ENCODE measurements at regions not wholly inside any gene's neighbourhood (a gene's known extent, or its start where the extent isn't known, plus 50 kb on each side); places are given as distances from the start of the nearest gene placed in this dataset.

GRCh38 chr3:41001556-41001955 lies 197.7 kb upstream of the CTNNB1 start:
- H3K36me3 ChIP-seq (ENCODE audit: insufficient read depth, low read depth, low read length): no peaks in the 10 kb centered on the region
- H3K27ac ChIP-seq (ENCODE audit: low read length): no peak overlapping the region
- H3K4me1 ChIP-seq (ENCODE audit: insufficient read depth, low read length): peaks cover 18% of the 10 kb centered on the region; the same call in 1 of the 2 replicates
- H3K27me3 ChIP-seq (ENCODE audit: insufficient read depth, low read length): no peaks in the 10 kb centered on the region
- H3K4me3 ChIP-seq (ENCODE audit: low read length): no peak overlapping the region
- no peaks in the 10 kb centered on the region for H3K9me3 ChIP-seq (ENCODE audit: insufficient read depth, low read depth, low read length)
- H3K9ac ChIP-seq (ENCODE audit: low read depth, low read length): no peak overlapping the region

- Histone ChIP-seq H3K4me3 (ENCODE audit: low read length) (no peak overlapping the region), H3K27me3 (ENCODE audit: insufficient read depth, low read length) (no peaks in the 10 kb centered on the region), H3K27ac (ENCODE audit: low read length) (no peak overlapping the region), H3K36me3 (ENCODE audit: insufficient read depth, low read depth, low read length) (no peaks in the 10 kb centered on the region), H3K9ac (ENCODE audit: low read depth, low read length) (no peak overlapping the region), H3K9me3 (ENCODE audit: insufficient read depth, low read depth, low read length) (no peaks in the 10 kb centered on the region), H3K4me1 (ENCODE audit: insufficient read depth, low read length) (peaks cover 12% of the 10 kb centered on the region; the same call in 1 of the 2 replicates)
These were observed 197.2 kb upstream of the CTNNB1 start for GRCh38 chr3:41002104-41002503.

- Histone ChIP-seq H3K9me3 (ENCODE audit: insufficient read depth, low read depth, low read length) (no peaks in the 10 kb centered on the region; the same call in 1 of the 2 replicates), H3K4me3 (ENCODE audit: low read length) (no peak overlapping the region), H3K9ac (ENCODE audit: low read depth, low read length) (no peak overlapping the region), H3K27ac (ENCODE audit: low read length) (no peak overlapping the region), H3K36me3 (ENCODE audit: insufficient read depth, low read depth, low read length) (no peaks in the 10 kb centered on the region), H3K4me1 (ENCODE audit: insufficient read depth, low read length) (no peaks in the 10 kb centered on the region; the same call in 1 of the 2 replicates), H3K27me3 (ENCODE audit: insufficient read depth, low read length) (no peaks in the 10 kb centered on the region)
These were observed 191.9 kb upstream of the CTNNB1 start for GRCh38 chr3:41007399-41007798.

GRCh38 chr3:41011854-41012253 lies 187.5 kb upstream of the CTNNB1 start:
- Histone ChIP-seq H3K9me3 (ENCODE audit: insufficient read depth, low read depth, low read length) (no peaks in the 10 kb centered on the region; the same call in 1 of the 2 replicates), H3K4me3 (ENCODE audit: low read length) (no peak overlapping the region), H3K9ac (ENCODE audit: low read depth, low read length) (no peak overlapping the region), H3K27ac (ENCODE audit: low read length) (no peak overlapping the region), H3K27me3 (ENCODE audit: insufficient read depth, low read length) (no peaks in the 10 kb centered on the region), H3K4me1 (ENCODE audit: insufficient read depth, low read length) (no peaks in the 10 kb centered on the region), H3K36me3 (ENCODE audit: insufficient read depth, low read depth, low read length) (no peaks in the 10 kb centered on the region)

GRCh38 chr3:41018855-41019254 lies 180.4 kb upstream of the CTNNB1 start:
- H3K27ac ChIP-seq (ENCODE audit: low read length): no peak overlapping the region
- no peak overlapping the region for H3K9ac ChIP-seq (ENCODE audit: low read depth, low read length)
- H3K4me1 ChIP-seq (ENCODE audit: insufficient read depth, low read length): no peaks in the 10 kb centered on the region
- H3K36me3 ChIP-seq (ENCODE audit: insufficient read depth, low read depth, low read length): no peaks in the 10 kb centered on the region
- no peaks in the 10 kb centered on the region for H3K27me3 ChIP-seq (ENCODE audit: insufficient read depth, low read length)
- H3K4me3 ChIP-seq (ENCODE audit: low read length): no peak overlapping the region
- no peaks in the 10 kb centered on the region for H3K9me3 ChIP-seq (ENCODE audit: insufficient read depth, low read depth, low read length)

GRCh38 chr3:41024031-41024836 lies 175.1 kb upstream of the CTNNB1 start:
- no peaks in the 10 kb centered on the region for H3K27me3 ChIP-seq (ENCODE audit: insufficient read depth, low read length)
- H3K4me3 ChIP-seq (ENCODE audit: low read length): no peak overlapping the region
- no peak overlapping the region for H3K27ac ChIP-seq (ENCODE audit: low read length)
- no peak overlapping the region for H3K9ac ChIP-seq (ENCODE audit: low read depth, low read length)
- H3K36me3 ChIP-seq (ENCODE audit: insufficient read depth, low read depth, low read length): no peaks in the 10 kb centered on the region
- H3K9me3 ChIP-seq (ENCODE audit: insufficient read depth, low read depth, low read length): no peaks in the 10 kb centered on the region
- H3K4me1 ChIP-seq (ENCODE audit: insufficient read depth, low read length): 0 out of 2 replicates have a peak, but pooled peaks cover 6% of the 10 kb centered on the region

- no peaks in the 10 kb centered on the region for H3K9me3 ChIP-seq (ENCODE audit: insufficient read depth, low read depth, low read length)
- no peak overlapping the region for H3K9ac ChIP-seq (ENCODE audit: low read depth, low read length)
- H3K36me3 ChIP-seq (ENCODE audit: insufficient read depth, low read depth, low read length): no peaks in the 10 kb centered on the region
- H3K4me1 ChIP-seq (ENCODE audit: insufficient read depth, low read length): 0 out of 2 replicates have a peak, but pooled peaks cover 6% of the 10 kb centered on the region
- H3K4me3 ChIP-seq (ENCODE audit: low read length): no peak overlapping the region
- H3K27me3 ChIP-seq (ENCODE audit: insufficient read depth, low read length): no peaks in the 10 kb centered on the region
- no peak overlapping the region for H3K27ac ChIP-seq (ENCODE audit: low read length)
These were observed 172.7 kb upstream of the CTNNB1 start for GRCh38 chr3:41026394-41027177.

- Histone ChIP-seq H3K9me3 (ENCODE audit: insufficient read depth, low read depth, low read length) (peaks cover 10% of the 10 kb centered on the region; the same call in 1 of the 2 replicates), H3K4me3 (ENCODE audit: low read length) (no peak overlapping the region), H3K36me3 (ENCODE audit: insufficient read depth, low read depth, low read length) (no peaks in the 10 kb centered on the region), H3K27ac (ENCODE audit: low read length) (no peak overlapping the region), H3K9ac (ENCODE audit: low read depth, low read length) (no peak overlapping the region), H3K27me3 (ENCODE audit: insufficient read depth, low read length) (no peaks in the 10 kb centered on the region), H3K4me1 (ENCODE audit: insufficient read depth, low read length) (0 out of 2 replicates have a peak, but pooled peaks cover 6% of the 10 kb centered on the region)
These were observed 169.9 kb upstream of the CTNNB1 start for GRCh38 chr3:41029356-41029755.

- Histone ChIP-seq H3K36me3 (ENCODE audit: insufficient read depth, low read depth, low read length) (no peaks in the 10 kb centered on the region), H3K4me1 (ENCODE audit: insufficient read depth, low read length) (0 out of 2 replicates have a peak, but pooled peaks cover 6% of the 10 kb centered on the region), H3K9ac (ENCODE audit: low read depth, low read length) (no peak overlapping the region), H3K4me3 (ENCODE audit: low read length) (no peak overlapping the region), H3K27ac (ENCODE audit: low read length) (no peak overlapping the region), H3K9me3 (ENCODE audit: insufficient read depth, low read depth, low read length) (peaks cover 10% of the 10 kb centered on the region; the same call in 1 of the 2 replicates), H3K27me3 (ENCODE audit: insufficient read depth, low read length) (no peaks in the 10 kb centered on the region)
These were observed 169.1 kb upstream of the CTNNB1 start for GRCh38 chr3:41030220-41030619.

GRCh38 chr3:41031401-41031800 lies 167.9 kb upstream of the CTNNB1 start:
- Histone ChIP-seq H3K9me3 (ENCODE audit: insufficient read depth, low read depth, low read length) (peaks cover 10% of the 10 kb centered on the region; the same call in 1 of the 2 replicates), H3K36me3 (ENCODE audit: insufficient read depth, low read depth, low read length) (no peaks in the 10 kb centered on the region), H3K4me1 (ENCODE audit: insufficient read depth, low read length) (0 out of 2 replicates have a peak, but pooled peaks cover 3% of the 10 kb centered on the region), H3K27ac (ENCODE audit: low read length) (no peak overlapping the region), H3K27me3 (ENCODE audit: insufficient read depth, low read length) (no peaks in the 10 kb centered on the region), H3K4me3 (ENCODE audit: low read length) (no peak overlapping the region), H3K9ac (ENCODE audit: low read depth, low read length) (no peak overlapping the region)

GRCh38 chr3:41033956-41034519 lies 165.3 kb upstream of the CTNNB1 start:
- H3K27me3 ChIP-seq (ENCODE audit: insufficient read depth, low read length): no peaks in the 10 kb centered on the region
- no peak overlapping the region for H3K27ac ChIP-seq (ENCODE audit: low read length)
- no peak overlapping the region for H3K9ac ChIP-seq (ENCODE audit: low read depth, low read length)
- H3K36me3 ChIP-seq (ENCODE audit: insufficient read depth, low read depth, low read length): no peaks in the 10 kb centered on the region
- no peak overlapping the region for H3K4me3 ChIP-seq (ENCODE audit: low read length)
- peaks cover 10% of the 10 kb centered on the region; the same call in 1 of the 2 replicates for H3K9me3 ChIP-seq (ENCODE audit: insufficient read depth, low read depth, low read length)
- H3K4me1 ChIP-seq (ENCODE audit: insufficient read depth, low read length): no peaks in the 10 kb centered on the region

All from iPS-20b (cell line).